HL-60 (cell line): ENCODE measurements at regions not wholly inside any gene's neighbourhood (a gene's known extent, or its start where the extent isn't known, plus 50 kb on each side); places are given as distances from the start of the nearest gene placed in this dataset.
"Not testable (repeated sequence)": the region's sequence is repeated elsewhere in the genome, so short reads cannot be mapped to it uniquely, and the experiment has no call there.

Experiments used
- DNase-seq, 2 experiments: peaks; one replicate each; pipeline ENCODE4 v3.0.0-alpha.2; 2010 to 2020; ENCODE audit warnings: low read depth in 1 of 2, low spot score in 1 of 2
- H3K27ac ChIP-seq: fragments of 250-450 bp; sonication (Bioruptor Pico); replicated peaks from 2 replicates; pipeline ENCODE4 v1.5.1; 2020; ENCODE audit warnings: mild to moderate bottlenecking, moderate library complexity
- H3K27me3 ChIP-seq: fragments of 250-450 bp; sonication (Bioruptor Pico); 2 replicates; pipeline ENCODE4 v1.5.1; 2021; ENCODE audit warnings: mild to moderate bottlenecking, moderate library complexity; ENCODE audit not compliant: insufficient read depth, poor library complexity, severe bottlenecking
- H3K4me3 ChIP-seq: replicated peaks from 2 replicates; pipeline ENCODE4 v1.5.1; 2011; ENCODE audit warnings: mild to moderate bottlenecking, control low read depth, low read length; ENCODE audit not compliant: insufficient read depth
- CTCF ChIP-seq: IDR thresholded peaks from one replicate; pipeline ENCODE4 v1.5.1; 2011; ENCODE audit warnings: low read length, control low read depth, inconsistent platforms; ENCODE audit not compliant: insufficient read depth
- GABPA ChIP-seq: IDR thresholded peaks from 2 replicates; pipeline ENCODE4 v1.6.1; 2012; ENCODE audit warnings: low read depth
- POLR2AphosphoS5 ChIP-seq: IDR thresholded peaks from 2 replicates; pipeline ENCODE4 v1.6.1; 2012; ENCODE audit warnings: low read depth
- REST ChIP-seq: IDR thresholded peaks from 2 replicates; pipeline ENCODE4 v1.6.1; 2012; ENCODE audit warnings: low read depth; ENCODE audit not compliant: insufficient replicate concordance
- SPI1 ChIP-seq: IDR thresholded peaks from 2 replicates; pipeline ENCODE4 v1.6.1; 2012; ENCODE audit warnings: low read depth, mild to moderate bottlenecking, borderline replicate concordance

GRCh38 chr20:22971077-22971476 is 64.0 kb upstream of the SSTR4 start:
- TF ChIP-seq SPI1: peak; percentile 67; the same call in 1 of the 2 replicates
- not testable (repeated sequence) for H3K27ac ChIP-seq, DNase-seq, H3K4me3 ChIP-seq, H3K27me3 ChIP-seq

- Histone ChIP-seq H3K27ac (no peak overlapping the region), H3K27me3 (no peaks in the 10 kb centered on the region), H3K4me3 (no peak overlapping the region)
- peak; percentile 15 to 29 for DNase-seq
- TF ChIP-seq REST: no peak
- no peak for TF ChIP-seq GABPA
- TF ChIP-seq CTCF: peak; percentile 38
Measured at GRCh38 chr20:22974354-22974753, 60.8 kb upstream of the SSTR4 start.

- DNase-seq: no peak
- no peak overlapping the region for H3K27ac ChIP-seq
- TF ChIP-seq REST: no peak
- no peak for TF ChIP-seq GABPA
- no peak for TF ChIP-seq CTCF
- TF ChIP-seq SPI1: no peak
- no peak for TF ChIP-seq POLR2AphosphoS5
- no peaks in the 10 kb centered on the region for H3K27me3 ChIP-seq
- H3K4me3 ChIP-seq: no peak overlapping the region
Measured at GRCh38 chr20:22977047-22977785, 57.9 kb upstream of the SSTR4 start.

- Histone ChIP-seq H3K4me3 (no peak overlapping the region), H3K27me3 (no peaks in the 10 kb centered on the region), H3K27ac (0 out of 2 replicates have a peak overlapping the region, but pooled peaks have one; percentile 17)
- DNase-seq: no peak
- TF ChIP-seq POLR2AphosphoS5 (no peak), CTCF (no peak), REST (no peak), SPI1 (no peak), GABPA (no peak)
Measured at GRCh38 chr20:22984008-22984407, 51.1 kb upstream of the SSTR4 start.
